NCI-H1105 treated with DMSO at 0.1 percent for 48 hours (cell line): ENCODE measurements at regions not wholly inside any gene's neighbourhood (a gene's known extent, or its start where the extent isn't known, plus 50 kb on each side); places are given as distances from the start of the nearest gene placed in this dataset.

Experiments
- DNase-seq: peaks from one replicate; lab custom pipeline; 2025; lab: John Stamatoyannopoulos, UW

DNA sequence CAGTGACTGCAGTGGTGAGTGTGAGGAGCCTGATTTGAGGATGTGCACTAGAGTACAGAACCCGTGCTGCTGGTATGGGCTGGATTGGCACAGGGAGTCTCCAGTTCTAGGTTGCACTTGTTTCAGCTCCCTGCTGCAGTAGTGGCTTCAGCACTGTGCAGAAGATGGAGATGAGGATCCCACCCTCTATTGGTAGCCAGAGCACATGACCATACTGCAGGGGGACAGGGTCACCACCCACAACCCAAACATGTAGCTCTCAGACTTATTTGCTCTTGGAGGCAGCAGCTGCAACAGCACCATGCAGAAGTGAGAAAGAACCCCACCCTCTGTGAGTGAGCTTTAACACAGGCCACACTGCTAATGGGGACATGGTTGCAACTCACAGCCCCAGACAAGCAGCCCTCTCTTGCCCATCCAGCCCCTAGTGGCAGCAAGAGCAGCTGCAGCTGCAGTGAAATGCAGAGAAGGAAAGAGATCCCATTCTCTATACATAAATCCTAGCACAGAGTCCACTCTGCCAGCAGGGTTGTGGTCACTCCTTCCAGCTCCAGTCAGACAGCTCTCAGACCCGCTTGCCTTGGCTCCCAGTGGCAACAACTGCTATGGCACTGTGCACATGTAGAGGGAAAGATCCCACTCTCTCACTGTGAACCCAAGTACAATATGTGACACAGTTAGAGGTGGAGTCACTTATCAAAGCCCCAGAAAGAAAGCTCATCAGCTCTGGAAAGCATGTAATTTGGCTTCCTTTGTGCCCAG is 51.4 kb upstream of the SCIN start:
- DNase-seq: no peak

DNA sequence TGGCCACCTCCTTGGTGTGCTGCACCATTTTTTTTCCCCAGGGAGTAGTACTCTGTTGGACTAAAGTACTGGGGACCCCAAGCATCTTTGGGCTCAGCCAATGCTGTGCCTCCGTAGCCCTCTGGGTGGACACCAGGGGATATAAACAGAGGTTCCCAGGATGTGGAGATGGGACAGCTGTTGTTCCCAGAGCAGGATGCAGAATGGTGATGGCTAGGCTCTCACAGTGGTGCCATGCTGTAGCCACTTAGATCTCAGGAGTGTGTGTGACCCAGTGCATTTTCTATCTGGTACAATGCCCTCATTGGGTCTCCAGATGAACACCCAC is 50.9 kb upstream of the SCIN start:
- no peak for DNase-seq
